ENCODE measurements at regions not wholly inside any gene's neighbourhood (a gene's known extent, or its start where the extent isn't known, plus 50 kb on each side); places are given as distances from the start of the nearest gene placed in this dataset. TPM values are rescaled to one million over a fixed set of nuclear protein-coding genes. Genes with fewer than 3 reads are reported as not detected.

- Histone ChIP-seq H3K27me3 (no peaks in the 10 kb centered on the region), H3K27ac (no peak overlapping the region), H3K36me3 (replicated peaks in 1 of 2; ENCODE audit: insufficient read depth in 1 of 2, low read depth in 2 of 2) (no peaks in the 10 kb centered on the region), H3K4me3 (no peak overlapping the region), H3K4me1 (no peaks in the 10 kb centered on the region), H3K9me3 (no peaks in the 10 kb centered on the region)
- intact Hi-C loops (cut with DNase I): no loop called here
- 79 to 90% methylated on average over 5 of the region's 5 CpGs for WGBS, 2 donors
- no peak for DNase-seq
- TF ChIP-seq CTCF (IDR thresholded peaks at IDR 0.05) (no peak), POLR2A (IDR thresholded peaks at IDR 0.05) (no peak)
- ATAC-seq: no peak
Measured at GRCh38 chr14:30813216-30813615, 61.1 kb upstream of the COCH start.

DNA sequence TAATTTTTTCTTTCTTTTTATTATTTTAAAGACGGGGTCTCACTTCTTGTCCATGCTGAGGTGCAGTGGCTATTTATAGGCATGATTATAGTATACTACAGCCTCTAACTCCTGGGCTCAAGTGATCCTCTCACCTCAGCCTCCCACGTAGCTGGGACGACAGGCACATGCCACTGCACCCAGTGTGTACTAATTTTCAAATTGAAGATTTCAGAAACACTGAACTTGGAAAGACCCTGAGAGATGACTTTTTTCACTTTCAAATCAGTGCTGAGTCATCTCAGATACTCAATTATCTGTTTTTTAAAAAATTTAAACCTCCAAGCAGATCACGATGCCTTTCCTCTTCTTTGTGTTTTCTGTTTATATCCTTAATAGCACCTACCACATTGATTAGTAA, 53.7 kb upstream of the COCH start:
- no peak for TF ChIP-seq CTCF (IDR thresholded peaks at IDR 0.05)
- no peak for TF ChIP-seq POLR2A (IDR thresholded peaks at IDR 0.05)
- 93 to 94% methylated on average over 4 of the region's 4 CpGs for WGBS, 2 donors
- H3K27me3 ChIP-seq: no peaks in the 10 kb centered on the region
- no peaks in the 10 kb centered on the region for H3K9me3 ChIP-seq
- no peak overlapping the region for H3K4me3 ChIP-seq
- ATAC-seq (no peak), DNase-seq (no peak)
- H3K36me3 ChIP-seq (replicated peaks in 1 of 2; ENCODE audit: insufficient read depth in 1 of 2, low read depth in 2 of 2): no peaks in the 10 kb centered on the region
- H3K4me1 ChIP-seq: peaks cover 15% of the 10 kb centered on the region
- intact Hi-C loops (cut with DNase I): no loop called here
- H3K27ac ChIP-seq: no peak overlapping the region

GRCh38 chr14:30822080-30822571, 52.2 kb upstream of the COCH start:
- peak; percentile 29 to 56 (median 40) for DNase-seq
- H3K4me3 ChIP-seq: no peak overlapping the region
- peaks cover 15% of the 10 kb centered on the region for H3K4me1 ChIP-seq
- intact Hi-C loops (cut with DNase I): no loop called here
- 25% methylated on average over 7 of the region's 7 CpGs for WGBS, 2 donors
- H3K9me3 ChIP-seq: peaks cover 0 to 6% (median 0%) of the 10 kb centered on the region in 3 donors
- ATAC-seq: peak; percentile 85
- peak overlapping the region in 3 of 4 donors; percentile 67 to 74 (median 72) for H3K27ac ChIP-seq
- no peaks in the 10 kb centered on the region for H3K36me3 ChIP-seq (replicated peaks in 1 of 2; ENCODE audit: insufficient read depth in 1 of 2, low read depth in 2 of 2)
- H3K27me3 ChIP-seq: no peaks in the 10 kb centered on the region
- TF ChIP-seq POLR2A (IDR thresholded peaks at IDR 0.05) (peak in 2 of 3 donors; percentile 33 to 51), CTCF (IDR thresholded peaks at IDR 0.05) (no peak)

Small RNA genes lying in the stretch of these regions (small RNA-seq; reads per million reads assigned to genes)
- gene AL049830.2: not detected

Data from body of pancreas (tissue), 4 donors.